ENCODE measurements at regions not wholly inside any gene's neighbourhood (a gene's known extent, or its start where the extent isn't known, plus 50 kb on each side); places are given as distances from the start of the nearest gene placed in this dataset.

- TF ChIP-seq POLR2A (IDR thresholded peaks at IDR 0.05): no peak
- TF ChIP-seq, protein P1, sequence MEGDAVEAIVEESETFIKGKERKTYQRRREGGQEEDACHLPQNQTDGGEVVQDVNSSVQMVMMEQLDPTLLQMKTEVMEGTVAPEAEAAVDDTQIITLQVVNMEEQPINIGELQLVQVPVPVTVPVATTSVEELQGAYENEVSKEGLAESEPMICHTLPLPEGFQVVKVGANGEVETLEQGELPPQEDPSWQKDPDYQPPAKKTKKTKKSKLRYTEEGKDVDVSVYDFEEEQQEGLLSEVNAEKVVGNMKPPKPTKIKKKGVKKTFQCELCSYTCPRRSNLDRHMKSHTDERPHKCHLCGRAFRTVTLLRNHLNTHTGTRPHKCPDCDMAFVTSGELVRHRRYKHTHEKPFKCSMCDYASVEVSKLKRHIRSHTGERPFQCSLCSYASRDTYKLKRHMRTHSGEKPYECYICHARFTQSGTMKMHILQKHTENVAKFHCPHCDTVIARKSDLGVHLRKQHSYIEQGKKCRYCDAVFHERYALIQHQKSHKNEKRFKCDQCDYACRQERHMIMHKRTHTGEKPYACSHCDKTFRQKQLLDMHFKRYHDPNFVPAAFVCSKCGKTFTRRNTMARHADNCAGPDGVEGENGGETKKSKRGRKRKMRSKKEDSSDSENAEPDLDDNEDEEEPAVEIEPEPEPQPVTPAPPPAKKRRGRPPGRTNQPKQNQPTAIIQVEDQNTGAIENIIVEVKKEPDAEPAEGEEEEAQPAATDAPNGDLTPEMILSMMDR (IDR thresholded peaks at IDR 0.05): no peak
Measured at GRCh38 chr10:94220717-94221116, 142.0 kb downstream of the NOC3L start.

All from testis (tissue), 2 donors.